ENCODE measurements at regions not wholly inside any gene's neighbourhood (a gene's known extent, or its start where the extent isn't known, plus 50 kb on each side); places are given as distances from the start of the nearest gene placed in this dataset.
"Not testable (repeated sequence)": the region's sequence is repeated elsewhere in the genome, so short reads cannot be mapped to it uniquely, and the experiment has no call there.

- Histone ChIP-seq H3K79me2 (ENCODE audit: insufficient read depth, low read depth, low read length) (no peaks in the 10 kb centered on the region), H3K9me2 (ENCODE audit: insufficient read depth, low read length) (no peaks in the 10 kb centered on the region), H3K36me3 (ENCODE audit: insufficient read depth, low read length) (no peaks in the 10 kb centered on the region), H3K27ac (ENCODE audit: low read depth, low read length, poor library complexity, severe bottlenecking) (no peak overlapping the region), H2AFZ (ENCODE audit: low read length) (no peak overlapping the region), H3K4me3 (ENCODE audit: low read depth, low read length, poor library complexity, severe bottlenecking) (no peak overlapping the region), H4K20me1 (ENCODE audit: insufficient read depth, low read length) (no peaks in the 10 kb centered on the region), H3K4me1 (ENCODE audit: insufficient read depth, low read length, poor library complexity, severe bottlenecking) (peaks cover 10% of the 10 kb centered on the region), H3K9me3 (ENCODE audit: low read length) (no peaks in the 10 kb centered on the region), H3K4me2 (ENCODE audit: low read length) (no peak overlapping the region)
- no TSS peak for BruUV-seq (replicated peaks)
- intact Hi-C loops (cut with micrococcal nuclease; ENCODE audit: unreplicated experiment) = no loop called here
- no peak for TF ChIP-seq EZH2phosphoT487 (IDR thresholded peaks at IDR 0.05; ENCODE audit: borderline replicate concordance, low read depth, low read length)
- no peak for TF ChIP-seq CTCF (conservative IDR thresholded peaks at IDR 0.05; ENCODE audit: low read length)
- no peak for DNase-seq (ENCODE audit: low spot score)
- POLR2A ChIA-PET = interaction anchor here (0.5 kb wide), 1 partner anchor 10 kb away, joined by 4 read pairs; no protein-coding TSS in a partner anchor
- CTCF ChIA-PET (ENCODE audit: unreplicated experiment) = no interaction called here
These were observed 222.0 kb downstream of the ZNF516 start for GRCh38 chr18:76273036-76273545.

- intact Hi-C loops (cut with micrococcal nuclease; ENCODE audit: unreplicated experiment); DNase-seq (ENCODE audit: low spot score); H3K36me3 ChIP-seq (ENCODE audit: insufficient read depth, low read length); H3K4me3 ChIP-seq (ENCODE audit: low read depth, low read length, poor library complexity, severe bottlenecking); BruUV-seq (replicated peaks); H3K9me2 ChIP-seq (ENCODE audit: insufficient read depth, low read length); H3K4me2 ChIP-seq (ENCODE audit: low read length); H3K79me2 ChIP-seq (ENCODE audit: insufficient read depth, low read depth, low read length); CTCF ChIA-PET (ENCODE audit: unreplicated experiment); H3K27ac ChIP-seq (ENCODE audit: low read depth, low read length, poor library complexity, severe bottlenecking); H3K9me3 ChIP-seq (ENCODE audit: low read length); POLR2A ChIA-PET; H2AFZ ChIP-seq (ENCODE audit: low read length); H3K4me1 ChIP-seq (ENCODE audit: insufficient read depth, low read length, poor library complexity, severe bottlenecking); H4K20me1 ChIP-seq (ENCODE audit: insufficient read depth, low read length): not testable (repeated sequence)
These were observed 227.6 kb downstream of the ZNF516 start for GRCh38 chr18:76267423-76267822.

GRCh38 chr18:76266236-76266991 lies 228.6 kb downstream of the ZNF516 start:
- DNase-seq (ENCODE audit: low spot score) = no peak
- no peaks in the 10 kb centered on the region for H3K9me2 ChIP-seq (ENCODE audit: insufficient read depth, low read length)
- H3K4me3 ChIP-seq (ENCODE audit: low read depth, low read length, poor library complexity, severe bottlenecking) = no peak overlapping the region
- no peaks in the 10 kb centered on the region for H3K79me2 ChIP-seq (ENCODE audit: insufficient read depth, low read depth, low read length)
- TF ChIP-seq CTCF (conservative IDR thresholded peaks at IDR 0.05; ENCODE audit: low read length) (no peak), EZH2phosphoT487 (IDR thresholded peaks at IDR 0.05; ENCODE audit: borderline replicate concordance, low read depth, low read length) (no peak)
- no peaks in the 10 kb centered on the region for H3K4me1 ChIP-seq (ENCODE audit: insufficient read depth, low read length, poor library complexity, severe bottlenecking)
- POLR2A ChIA-PET = no interaction called here
- H3K9me3 ChIP-seq (ENCODE audit: low read length) = no peaks in the 10 kb centered on the region
- H2AFZ ChIP-seq (ENCODE audit: low read length) = no peak overlapping the region
- intact Hi-C loops (cut with micrococcal nuclease; ENCODE audit: unreplicated experiment) = no loop called here
- no peaks in the 10 kb centered on the region for H4K20me1 ChIP-seq (ENCODE audit: insufficient read depth, low read length)
- H3K36me3 ChIP-seq (ENCODE audit: insufficient read depth, low read length) = no peaks in the 10 kb centered on the region
- no TSS peak for BruUV-seq (replicated peaks)
- H3K27ac ChIP-seq (ENCODE audit: low read depth, low read length, poor library complexity, severe bottlenecking) = no peak overlapping the region
- CTCF ChIA-PET (ENCODE audit: unreplicated experiment) = no interaction called here
- no peak overlapping the region for H3K4me2 ChIP-seq (ENCODE audit: low read length)
